CD4-positive, alpha-beta T cell (primary cell): ENCODE measurements at regions not wholly inside any gene's neighbourhood (a gene's known extent, or its start where the extent isn't known, plus 50 kb on each side); places are given as distances from the start of the nearest gene placed in this dataset.

Experiments used
- ATAC-seq: fragments of 200-7000 bp; cut with Tn5 transposase; one replicate; pipeline ENCODE4 v1.10.0; 2022; ENCODE audit warnings: mild to moderate bottlenecking; ENCODE audit not compliant: poor library complexity
- CTCF ChIA-PET: fragments of 350-600 bp; sonication (Branson Sonifier 250); formaldehyde crosslinking; loops from one replicate; lab custom pipeline; 2021; ENCODE audit warnings: antibody characterized with exemption, inconsistent platforms; lab: Charles Lee
- POLR2A ChIA-PET: fragments of 350-600 bp; sonication (Branson Sonifier 250); formaldehyde crosslinking; loops from one replicate; lab custom pipeline; 2021; ENCODE audit warnings: antibody characterized with exemption, inconsistent platforms; lab: Charles Lee
- DNase-seq, 14 experiments: peaks; one replicate each; pipeline ENCODE4 v3.0.0-alpha.2; 2013 to 2020; ENCODE audit warnings: mixed read lengths in 2 of 14
- H3K27ac ChIP-seq, 2 donors: one replicate each; pipeline versions ENCODE4 v1.5.1 to v1.7.0; 2013; ENCODE audit warnings: low read length in 2 of 2, low read depth in 1 of 2, mild to moderate bottlenecking in 1 of 2
- H3K27me3 ChIP-seq, 2 experiments: 1 replicate in 1 of 2; 2 replicates in 1 of 2; pipeline versions ENCODE4 v1.6.1 to v1.7.0; 2013; ENCODE audit warnings: low read length in 2 of 2, control low read depth in 1 of 2, mild to moderate bottlenecking in 1 of 2, moderate library complexity in 1 of 2; ENCODE audit not compliant: insufficient read depth in 2 of 2, control insufficient read depth in 1 of 2
- H3K36me3 ChIP-seq: one replicate; pipeline ENCODE4 v1.6.1; 2013; ENCODE audit warnings: low read length, control low read depth; ENCODE audit not compliant: insufficient read depth
- H3K4me1 ChIP-seq: one replicate; pipeline ENCODE4 v1.6.1; 2013; ENCODE audit warnings: low read length, control low read depth; ENCODE audit not compliant: insufficient read depth
- H3K4me3 ChIP-seq: one replicate; pipeline ENCODE4 v1.5.1; 2013; ENCODE audit warnings: mild to moderate bottlenecking, low read length, moderate library complexity
- H3K9me3 ChIP-seq, 2 experiments: 1 replicate in 1 of 2; 2 replicates in 1 of 2; pipeline versions ENCODE4 v1.6.1 to v1.7.0; 2013; ENCODE audit warnings: low read length in 2 of 2, mild to moderate bottlenecking in 2 of 2, control low read depth in 1 of 2, moderate library complexity in 1 of 2; ENCODE audit not compliant: control insufficient read depth in 1 of 2, insufficient read depth in 1 of 2
- H3K27ac Mint-ChIP-seq: one replicate; pipeline ENCODE4 v1.8.0; 2020; ENCODE audit warnings: mixed read lengths
- H3K27me3 Mint-ChIP-seq: one replicate; pipeline ENCODE4 v1.8.0; 2021; ENCODE audit warnings: mixed read lengths
- H3K36me3 Mint-ChIP-seq: one replicate; pipeline ENCODE4 v1.8.0; 2021; ENCODE audit warnings: low read depth, mixed read lengths
- H3K4me1 Mint-ChIP-seq: one replicate; pipeline ENCODE4 v1.8.0; 2021; ENCODE audit warnings: low read depth, mixed read lengths
- H3K4me3 Mint-ChIP-seq: one replicate; pipeline ENCODE4 v1.8.0; 2020; ENCODE audit warnings: mild to moderate bottlenecking, mixed read lengths
- H3K9me3 Mint-ChIP-seq: one replicate; pipeline ENCODE4 v1.8.0; 2020; ENCODE audit warnings: mixed read lengths
- intact Hi-C, 2 experiments: fragments of 100-400 bp; cut with DNase I in 1 of 2; cut with micrococcal nuclease in 1 of 2; formaldehyde crosslinking; loops; one replicate each; pipeline versions ENCODE4 v1.15.1 to v1.9.0; 2023 to 2025; cut with DNase I, micrococcal nuclease
- TF ChIP-seq, protein P1 (sequence below): fragments of 200-600 bp; IDR thresholded peaks from one replicate; pipeline ENCODE4 v1.8.0; 2022; ENCODE audit warnings: antibody characterized with exemption, mild to moderate bottlenecking

DNA sequence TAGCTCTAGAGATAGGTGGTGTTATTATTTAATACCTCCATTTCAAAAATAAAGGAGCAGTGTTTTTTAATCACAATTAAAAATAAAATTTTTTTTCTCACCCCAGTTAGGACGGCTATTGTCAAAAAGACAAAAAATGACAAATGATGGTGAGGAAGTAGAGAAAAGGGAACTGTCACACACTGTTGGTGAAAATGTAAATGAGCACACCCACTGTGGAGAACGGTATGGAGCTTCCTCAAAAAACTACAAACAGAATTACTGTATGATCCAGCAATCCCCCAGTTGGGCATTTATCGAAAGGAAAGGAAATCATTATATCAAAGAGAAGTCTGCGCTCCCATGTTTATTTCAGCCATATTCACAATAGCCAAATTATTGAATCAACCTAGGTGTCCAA lies 148.7 kb upstream of the NR5A2 start:
- no peaks in the 10 kb centered on the region for H3K4me1 Mint-ChIP-seq
- no peaks in the 10 kb centered on the region for H3K27me3 ChIP-seq
- no peak overlapping the region for H3K4me3 ChIP-seq
- H3K4me1 ChIP-seq: no peaks in the 10 kb centered on the region
- intact Hi-C loops: no loop called here
- ATAC-seq (no peak), DNase-seq (peak in 2 of 14 experiments; percentile 17 to 19)
- no peaks in the 10 kb centered on the region for H3K36me3 ChIP-seq
- no peak overlapping the region for H3K27ac ChIP-seq
- TF ChIP-seq, protein P1, sequence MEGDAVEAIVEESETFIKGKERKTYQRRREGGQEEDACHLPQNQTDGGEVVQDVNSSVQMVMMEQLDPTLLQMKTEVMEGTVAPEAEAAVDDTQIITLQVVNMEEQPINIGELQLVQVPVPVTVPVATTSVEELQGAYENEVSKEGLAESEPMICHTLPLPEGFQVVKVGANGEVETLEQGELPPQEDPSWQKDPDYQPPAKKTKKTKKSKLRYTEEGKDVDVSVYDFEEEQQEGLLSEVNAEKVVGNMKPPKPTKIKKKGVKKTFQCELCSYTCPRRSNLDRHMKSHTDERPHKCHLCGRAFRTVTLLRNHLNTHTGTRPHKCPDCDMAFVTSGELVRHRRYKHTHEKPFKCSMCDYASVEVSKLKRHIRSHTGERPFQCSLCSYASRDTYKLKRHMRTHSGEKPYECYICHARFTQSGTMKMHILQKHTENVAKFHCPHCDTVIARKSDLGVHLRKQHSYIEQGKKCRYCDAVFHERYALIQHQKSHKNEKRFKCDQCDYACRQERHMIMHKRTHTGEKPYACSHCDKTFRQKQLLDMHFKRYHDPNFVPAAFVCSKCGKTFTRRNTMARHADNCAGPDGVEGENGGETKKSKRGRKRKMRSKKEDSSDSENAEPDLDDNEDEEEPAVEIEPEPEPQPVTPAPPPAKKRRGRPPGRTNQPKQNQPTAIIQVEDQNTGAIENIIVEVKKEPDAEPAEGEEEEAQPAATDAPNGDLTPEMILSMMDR: no peak
- no peaks in the 10 kb centered on the region for H3K27me3 Mint-ChIP-seq
- H3K27ac Mint-ChIP-seq: no peak overlapping the region
- no peaks in the 10 kb centered on the region for H3K9me3 Mint-ChIP-seq
- ChIA-PET POLR2A (no interaction called here), CTCF (no interaction called here)
- no peak overlapping the region for H3K4me3 Mint-ChIP-seq
- H3K36me3 Mint-ChIP-seq: no peaks in the 10 kb centered on the region
- H3K9me3 ChIP-seq: no peaks in the 10 kb centered on the region

DNA sequence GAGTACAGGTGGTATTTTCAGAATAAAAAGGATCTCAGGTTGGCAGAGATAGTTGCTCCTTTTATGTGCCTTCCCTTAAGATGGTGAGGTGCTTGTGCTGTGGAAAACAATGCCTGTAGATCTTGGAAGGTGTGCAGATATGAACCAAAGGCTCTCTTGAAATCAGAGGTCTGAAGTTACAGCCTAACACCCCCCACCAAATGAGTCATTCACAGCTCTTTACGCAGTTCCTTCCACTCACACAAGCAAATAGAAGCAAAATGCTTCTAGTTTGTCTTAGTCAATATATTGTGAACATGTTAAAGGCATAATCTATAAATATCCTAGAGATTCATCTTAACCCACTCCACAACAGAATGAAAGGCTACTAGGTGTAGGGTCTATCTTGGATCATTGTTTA lies 128.9 kb upstream of the NR5A2 start:
- H3K36me3 Mint-ChIP-seq: no peaks in the 10 kb centered on the region
- Histone ChIP-seq H3K4me3 (no peak overlapping the region), H3K9me3 (no peaks in the 10 kb centered on the region), H3K27ac (no peak overlapping the region), H3K36me3 (no peaks in the 10 kb centered on the region), H3K27me3 (no peaks in the 10 kb centered on the region), H3K4me1 (no peaks in the 10 kb centered on the region)
- POLR2A ChIA-PET: no interaction called here
- H3K4me3 Mint-ChIP-seq: no peak overlapping the region
- H3K9me3 Mint-ChIP-seq: peaks cover 3% of the 10 kb centered on the region
- intact Hi-C loops: no loop called here
- CTCF ChIA-PET: no interaction called here
- ATAC-seq (no peak), DNase-seq (no peak)
- H3K27me3 Mint-ChIP-seq: peaks cover 12% of the 10 kb centered on the region
- TF ChIP-seq, protein P1: no peak
- H3K27ac Mint-ChIP-seq: no peak overlapping the region
- no peaks in the 10 kb centered on the region for H3K4me1 Mint-ChIP-seq

DNA sequence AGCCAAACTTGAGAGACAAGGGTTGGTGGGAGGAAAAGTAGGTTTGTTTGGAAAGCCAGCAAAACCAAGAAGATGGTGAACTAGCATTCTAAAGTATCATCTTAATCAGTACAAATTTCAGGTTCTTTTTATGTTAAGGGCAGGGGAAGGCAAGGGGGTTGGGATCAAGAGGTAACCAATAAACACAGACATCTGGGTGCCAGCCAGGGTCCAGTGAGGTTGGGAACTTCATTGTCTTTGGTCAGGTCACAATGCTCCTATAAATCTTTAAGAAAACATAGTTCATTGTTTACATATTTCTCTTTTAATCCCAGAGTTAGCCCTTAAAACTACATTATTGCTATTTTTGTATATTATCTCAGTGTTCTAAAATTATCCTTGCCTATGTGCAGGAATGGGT lies 126.2 kb upstream of the NR5A2 start:
- TF ChIP-seq, protein P1: no peak
- peaks cover 0 to 6% of the 10 kb centered on the region in 2 experiments for H3K9me3 ChIP-seq
- no peaks in the 10 kb centered on the region for H3K4me1 ChIP-seq
- Mint-ChIP-seq H3K27ac (no peak overlapping the region), H3K4me1 (no peaks in the 10 kb centered on the region), H3K36me3 (no peaks in the 10 kb centered on the region), H3K27me3 (peaks cover 17% of the 10 kb centered on the region), H3K9me3 (peaks cover 3% of the 10 kb centered on the region), H3K4me3 (no peak overlapping the region)
- DNase-seq (no peak), ATAC-seq (no peak)
- intact Hi-C loops: no loop called here
- no peak overlapping the region for H3K4me3 ChIP-seq
- POLR2A ChIA-PET: no interaction called here
- H3K27me3 ChIP-seq: no peaks in the 10 kb centered on the region
- H3K36me3 ChIP-seq: no peaks in the 10 kb centered on the region
- no peak overlapping the region for H3K27ac ChIP-seq
- CTCF ChIA-PET: no interaction called here
